H9 (cell line): ENCODE measurements at regions not wholly inside any gene's neighbourhood (a gene's known extent, or its start where the extent isn't known, plus 50 kb on each side); places are given as distances from the start of the nearest gene placed in this dataset.

Source experiments
- DNase-seq: peaks from one replicate; pipeline ENCODE4 v3.0.0-alpha.2; 2017
- H2AFZ ChIP-seq: one replicate; pipeline ENCODE4 v1.6.1; 2013; ENCODE audit warnings: mild to moderate bottlenecking, low read length, control low read depth, moderate library complexity
- H2AK5ac ChIP-seq: 2 replicates; pipeline ENCODE4 v1.6.1; 2013; ENCODE audit warnings: low read length, control low read depth, mixed read lengths; ENCODE audit not compliant: insufficient read length
- H2BK120ac ChIP-seq: one replicate; pipeline ENCODE4 v1.6.1; 2013; ENCODE audit warnings: low read depth, mild to moderate bottlenecking, low read length, control low read depth, inconsistent platforms; ENCODE audit not compliant: poor library complexity, severe bottlenecking
- H2BK12ac ChIP-seq: 2 replicates; pipeline ENCODE4 v1.6.1; 2013; ENCODE audit warnings: low read length, control low read depth, mixed read lengths, low read depth; ENCODE audit not compliant: insufficient read length
- H2BK15ac ChIP-seq: 2 replicates; pipeline ENCODE4 v1.6.1; 2013; ENCODE audit warnings: low read depth, low read length, control low read depth
- H2BK20ac ChIP-seq: one replicate; pipeline ENCODE4 v1.6.1; 2013; ENCODE audit warnings: low read depth, mild to moderate bottlenecking, low read length, control low read depth, inconsistent platforms; ENCODE audit not compliant: poor library complexity, severe bottlenecking
- H2BK5ac ChIP-seq: 2 replicates; pipeline ENCODE4 v1.6.1; 2013; ENCODE audit warnings: low read length, control low read depth, mixed read lengths; ENCODE audit not compliant: insufficient read length
- H3K14ac ChIP-seq: 2 replicates; pipeline ENCODE4 v1.6.1; 2013; ENCODE audit warnings: low read length, control low read depth; ENCODE audit not compliant: insufficient read depth
- H3K18ac ChIP-seq: 2 replicates; pipeline ENCODE4 v1.6.1; 2013; ENCODE audit warnings: low read depth, mild to moderate bottlenecking, mixed read lengths, low read length, control low read depth; ENCODE audit not compliant: insufficient read length
- H3K23ac ChIP-seq: 2 replicates; pipeline ENCODE4 v1.6.1; 2013; ENCODE audit warnings: low read length, control low read depth, mixed read lengths, low read depth; ENCODE audit not compliant: insufficient read length
- H3K23me2 ChIP-seq: 2 replicates; pipeline ENCODE4 v1.6.1; 2013; ENCODE audit warnings: low read depth, mild to moderate bottlenecking, mixed read lengths, low read length, control low read depth; ENCODE audit not compliant: insufficient read length, poor library complexity, severe bottlenecking
- H3K27ac ChIP-seq: 2 replicates; pipeline ENCODE4 v1.5.1; 2013; ENCODE audit warnings: low read length, control low read depth, mixed read lengths, low read depth; ENCODE audit not compliant: insufficient read length
- H3K27me3 ChIP-seq: 2 replicates; pipeline ENCODE4 v1.6.1; 2013; ENCODE audit warnings: low read length, control low read depth, inconsistent platforms; ENCODE audit not compliant: insufficient read depth
- H3K4ac ChIP-seq: 2 replicates; pipeline ENCODE4 v1.6.1; 2013; ENCODE audit warnings: low read depth, mild to moderate bottlenecking, control low read depth, inconsistent platforms, low read length, moderate library complexity
- H3K4me1 ChIP-seq: 2 replicates; pipeline ENCODE4 v1.6.1; 2013; ENCODE audit warnings: low read length, control low read depth, inconsistent platforms; ENCODE audit not compliant: insufficient read depth
- H3K4me2 ChIP-seq: 2 replicates; pipeline ENCODE4 v1.6.1; 2013; ENCODE audit warnings: low read length, control low read depth, mixed read lengths; ENCODE audit not compliant: insufficient read length, insufficient read depth
- H3K56ac ChIP-seq: 2 replicates; pipeline ENCODE4 v1.6.1; 2013; ENCODE audit warnings: low read depth, mild to moderate bottlenecking, mixed read lengths, low read length, control low read depth; ENCODE audit not compliant: insufficient read length
- H3K79me1 ChIP-seq: 2 replicates; pipeline ENCODE4 v1.6.1; 2013; ENCODE audit warnings: low read depth, mild to moderate bottlenecking, moderate library complexity, low read length, control low read depth, inconsistent platforms; ENCODE audit not compliant: insufficient read depth, poor library complexity, severe bottlenecking
- H3K79me2 ChIP-seq: 2 replicates; pipeline ENCODE4 v1.6.1; 2013; ENCODE audit warnings: low read length, control low read depth, inconsistent platforms; ENCODE audit not compliant: insufficient read depth
- H3K9ac ChIP-seq: 2 replicates; pipeline ENCODE4 v1.6.1; 2013; ENCODE audit warnings: low read length, control low read depth, mixed read lengths; ENCODE audit not compliant: insufficient read length; ENCODE audit errors: extremely low read depth
- H3K9me3 ChIP-seq: one replicate; pipeline ENCODE4 v1.6.1; 2013; ENCODE audit warnings: low read depth, low read length, inconsistent platforms; ENCODE audit not compliant: control insufficient read depth
- H3T11ph ChIP-seq: one replicate; pipeline ENCODE4 v1.6.1; 2013; ENCODE audit warnings: mild to moderate bottlenecking, low read length, control low read depth, inconsistent platforms
- H4K20me1 ChIP-seq: one replicate; pipeline ENCODE4 v1.6.1; 2013; ENCODE audit not compliant: control insufficient read depth, insufficient read length, insufficient read depth
- H4K5ac ChIP-seq: 2 replicates; pipeline ENCODE4 v1.6.1; 2013; ENCODE audit warnings: low read depth, mild to moderate bottlenecking, mixed read lengths, low read length, control low read depth; ENCODE audit not compliant: insufficient read length
- H4K8ac ChIP-seq: replicated peaks from 2 replicates; pipeline ENCODE4 v1.6.1; 2013; ENCODE audit warnings: low read length, control low read depth, mixed read lengths, low read depth; ENCODE audit not compliant: insufficient read length
- H4K91ac ChIP-seq: 2 replicates; pipeline ENCODE4 v1.6.1; 2013; ENCODE audit warnings: low read depth, mild to moderate bottlenecking, moderate library complexity, mixed read lengths, low read length, control low read depth; ENCODE audit not compliant: insufficient read length
- H3K27ac Mint-ChIP-seq, 3 experiments: 2 replicates in 2 of 3; 3 replicates in 1 of 3; pipeline ENCODE4 v1.8.0; 2020 to 2021; ENCODE audit warnings: mixed read lengths in 3 of 3, mild to moderate bottlenecking in 1 of 3, moderate library complexity in 1 of 3
- H3K27me3 Mint-ChIP-seq: 2 replicates; pipeline ENCODE4 v1.8.0; 2021; ENCODE audit warnings: low read depth, mild to moderate bottlenecking, moderate library complexity, mixed read lengths
- H3K36me3 Mint-ChIP-seq, 3 experiments: 2 replicates in 2 of 3; 3 replicates in 1 of 3; pipeline ENCODE4 v1.8.0; 2020 to 2021; ENCODE audit warnings: low read depth in 3 of 3, mixed read lengths in 3 of 3; ENCODE audit not compliant: insufficient read depth in 1 of 3
- H3K4me1 Mint-ChIP-seq, 2 experiments: 2 replicates each; pipeline ENCODE4 v1.8.0; 2020; ENCODE audit warnings: mixed read lengths in 2 of 2
- H3K4me3 Mint-ChIP-seq, 2 experiments: 2 replicates in 1 of 2; 3 replicates in 1 of 2; pipeline ENCODE4 v1.8.0; 2020 to 2021; ENCODE audit warnings: mild to moderate bottlenecking in 2 of 2, mixed read lengths in 2 of 2, moderate library complexity in 1 of 2
- H3K9me3 Mint-ChIP-seq, 2 experiments: 2 replicates in 1 of 2; 3 replicates in 1 of 2; pipeline ENCODE4 v1.8.0; 2020; ENCODE audit warnings: mild to moderate bottlenecking in 2 of 2, mixed read lengths in 2 of 2, moderate library complexity in 1 of 2
- WGBS: extraction: QIAGEN DNeasy Blood & Tissue Kit; methylation state at CpG from one replicate; pipeline ENCODE4 v1.1.7; 2013; ENCODE audit warnings: missing lambda C conversion rate, low lambda C conversion rate, mixed read lengths; ENCODE audit not compliant: insufficient read length; ENCODE audit errors: extremely low coverage; 5-methylcytosine and 5-hydroxymethylcytosine counted together
- TF ChIP-seq, protein P1 (sequence below): fragments of 200-600 bp; sonication (generic); conservative IDR thresholded peaks from 3 replicates; pipeline ENCODE4 v1.8.0; 2021; ENCODE audit warnings: antibody characterized with exemption, mild to moderate bottlenecking

DNA sequence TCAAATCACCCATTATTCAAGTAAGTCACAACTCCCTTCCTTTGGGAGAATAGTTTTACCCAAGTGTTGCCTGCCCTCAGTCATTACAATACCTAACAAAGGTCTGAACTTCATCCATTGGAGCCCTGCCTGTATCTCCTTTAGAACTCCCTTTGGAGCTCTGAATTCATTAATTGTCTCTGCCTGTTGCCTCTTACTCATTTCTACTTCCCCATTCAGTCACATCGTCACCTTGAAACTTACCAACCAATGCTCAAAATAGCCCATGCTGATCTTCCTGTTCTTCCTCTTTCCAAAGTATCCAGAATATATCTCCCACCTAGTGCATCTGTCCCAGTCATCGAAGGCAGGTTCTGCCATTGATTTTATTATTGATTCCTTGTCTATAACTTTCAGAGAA, 120.7 kb upstream of the ADGRF1 start:
- Mint-ChIP-seq H3K27me3 (no peaks in the 10 kb centered on the region), H3K36me3 (no peaks in the 10 kb centered on the region), H3K27ac (no peak overlapping the region), H3K4me1 (peaks cover 9 to 11% of the 10 kb centered on the region in 2 experiments), H3K9me3 (no peaks in the 10 kb centered on the region), H3K4me3 (no peak overlapping the region)
- no peak overlapping the region for H3T11ph ChIP-seq
- DNase-seq = no peak
- H3K9ac ChIP-seq = no peak overlapping the region
- H2BK20ac ChIP-seq = no peak overlapping the region
- no peak overlapping the region for H3K56ac ChIP-seq
- no peaks in the 10 kb centered on the region for H3K79me2 ChIP-seq
- H3K4ac ChIP-seq = no peak overlapping the region
- H2BK5ac ChIP-seq = no peak overlapping the region
- no peak overlapping the region for H2AFZ ChIP-seq
- H2BK12ac ChIP-seq = no peak overlapping the region
- no peak overlapping the region for H4K8ac ChIP-seq
- TF ChIP-seq, protein P1, sequence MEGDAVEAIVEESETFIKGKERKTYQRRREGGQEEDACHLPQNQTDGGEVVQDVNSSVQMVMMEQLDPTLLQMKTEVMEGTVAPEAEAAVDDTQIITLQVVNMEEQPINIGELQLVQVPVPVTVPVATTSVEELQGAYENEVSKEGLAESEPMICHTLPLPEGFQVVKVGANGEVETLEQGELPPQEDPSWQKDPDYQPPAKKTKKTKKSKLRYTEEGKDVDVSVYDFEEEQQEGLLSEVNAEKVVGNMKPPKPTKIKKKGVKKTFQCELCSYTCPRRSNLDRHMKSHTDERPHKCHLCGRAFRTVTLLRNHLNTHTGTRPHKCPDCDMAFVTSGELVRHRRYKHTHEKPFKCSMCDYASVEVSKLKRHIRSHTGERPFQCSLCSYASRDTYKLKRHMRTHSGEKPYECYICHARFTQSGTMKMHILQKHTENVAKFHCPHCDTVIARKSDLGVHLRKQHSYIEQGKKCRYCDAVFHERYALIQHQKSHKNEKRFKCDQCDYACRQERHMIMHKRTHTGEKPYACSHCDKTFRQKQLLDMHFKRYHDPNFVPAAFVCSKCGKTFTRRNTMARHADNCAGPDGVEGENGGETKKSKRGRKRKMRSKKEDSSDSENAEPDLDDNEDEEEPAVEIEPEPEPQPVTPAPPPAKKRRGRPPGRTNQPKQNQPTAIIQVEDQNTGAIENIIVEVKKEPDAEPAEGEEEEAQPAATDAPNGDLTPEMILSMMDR = no peak
- H2AK5ac ChIP-seq = no peak overlapping the region
- no peaks in the 10 kb centered on the region for H3K27me3 ChIP-seq
- no peak overlapping the region for H3K27ac ChIP-seq
- H3K4me2 ChIP-seq = no peak overlapping the region
- H2BK120ac ChIP-seq = no peak overlapping the region
- no peaks in the 10 kb centered on the region for H3K23me2 ChIP-seq
- no peak overlapping the region for H3K14ac ChIP-seq
- no peak overlapping the region for H4K5ac ChIP-seq
- no CpG with 5 or more reads among the region's 2 CpGs for WGBS
- no peaks in the 10 kb centered on the region for H3K9me3 ChIP-seq
- H3K23ac ChIP-seq = no peak overlapping the region
- H4K91ac ChIP-seq = no peak overlapping the region
- H3K4me1 ChIP-seq = no peaks in the 10 kb centered on the region; the same call in 1 of the 2 replicates
- no peak overlapping the region for H3K18ac ChIP-seq
- no peaks in the 10 kb centered on the region for H3K79me1 ChIP-seq
- no peak overlapping the region for H2BK15ac ChIP-seq
- H4K20me1 ChIP-seq = no peaks in the 10 kb centered on the region
